Activated naive CD4-positive, alpha-beta T cell treated with anti-CD3 and anti-CD28 coated beads for 36 hours (primary cell): ENCODE measurements at regions not wholly inside any gene's neighbourhood (a gene's known extent, or its start where the extent isn't known, plus 50 kb on each side); places are given as distances from the start of the nearest gene placed in this dataset.

Experiments used
- CTCF ChIA-PET: fragments of 350-600 bp; sonication (Branson Sonifier 250); formaldehyde crosslinking; loops from one replicate; lab custom pipeline; 2021; ENCODE audit warnings: antibody characterized with exemption; lab: Charles Lee
- DNase-seq: peaks from one replicate; pipeline ENCODE4 v3.0.0-alpha.2; 2020
- H3K27ac Mint-ChIP-seq: one replicate; pipeline ENCODE4 v1.8.0; 2021; ENCODE audit warnings: mild to moderate bottlenecking, mixed read lengths
- H3K27me3 Mint-ChIP-seq: one replicate; pipeline ENCODE4 v1.8.0; 2021; ENCODE audit warnings: low read depth, mixed read lengths
- H3K36me3 Mint-ChIP-seq: one replicate; pipeline ENCODE4 v1.8.0; 2021; ENCODE audit warnings: low read depth, mixed read lengths
- H3K4me1 Mint-ChIP-seq: one replicate; pipeline ENCODE4 v1.8.0; 2021; ENCODE audit warnings: low read depth, mixed read lengths
- H3K4me3 Mint-ChIP-seq: one replicate; pipeline ENCODE4 v1.8.0; 2021; ENCODE audit warnings: mild to moderate bottlenecking, moderate library complexity, mixed read lengths
- H3K9me3 Mint-ChIP-seq: one replicate; pipeline ENCODE4 v1.8.0; 2021; ENCODE audit warnings: mixed read lengths
- intact Hi-C: fragments of 100-400 bp; cut with micrococcal nuclease; formaldehyde crosslinking; loops from one replicate; pipeline ENCODE4 v1.15.1; 2023

DNA sequence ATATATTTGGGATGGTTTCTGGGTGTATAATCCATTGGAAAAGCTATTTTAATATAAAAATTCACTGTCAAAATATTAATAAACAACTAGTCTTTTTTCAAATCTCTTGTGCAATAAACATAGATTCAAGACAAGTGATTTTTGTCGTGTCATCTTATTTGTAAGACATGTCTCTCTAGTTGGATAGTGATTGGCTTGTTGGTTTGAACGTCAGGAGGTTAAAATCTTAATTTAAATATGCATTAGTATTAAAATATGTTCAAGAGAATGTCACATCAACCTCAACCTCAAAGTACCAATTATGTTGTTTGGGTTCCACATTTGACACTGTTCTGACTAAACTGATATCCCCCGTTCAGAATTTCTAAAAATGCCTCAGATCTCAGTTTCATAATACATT, 287.6 kb downstream of the CASP12 start:
- Mint-ChIP-seq H3K27me3 (no peaks in the 10 kb centered on the region), H3K36me3 (no peaks in the 10 kb centered on the region), H3K27ac (no peak overlapping the region), H3K4me1 (peaks cover 13% of the 10 kb centered on the region), H3K4me3 (no peak overlapping the region), H3K9me3 (no peaks in the 10 kb centered on the region)
- DNase-seq = no peak
- CTCF ChIA-PET = interaction anchor here (0.7 to 1.5 kb wide), 4 partner anchors 9 to 1252 kb away, joined by 3 to 4 read pairs (median 4); no protein-coding TSS in a partner anchor
- intact Hi-C loops = no loop called here

DNA sequence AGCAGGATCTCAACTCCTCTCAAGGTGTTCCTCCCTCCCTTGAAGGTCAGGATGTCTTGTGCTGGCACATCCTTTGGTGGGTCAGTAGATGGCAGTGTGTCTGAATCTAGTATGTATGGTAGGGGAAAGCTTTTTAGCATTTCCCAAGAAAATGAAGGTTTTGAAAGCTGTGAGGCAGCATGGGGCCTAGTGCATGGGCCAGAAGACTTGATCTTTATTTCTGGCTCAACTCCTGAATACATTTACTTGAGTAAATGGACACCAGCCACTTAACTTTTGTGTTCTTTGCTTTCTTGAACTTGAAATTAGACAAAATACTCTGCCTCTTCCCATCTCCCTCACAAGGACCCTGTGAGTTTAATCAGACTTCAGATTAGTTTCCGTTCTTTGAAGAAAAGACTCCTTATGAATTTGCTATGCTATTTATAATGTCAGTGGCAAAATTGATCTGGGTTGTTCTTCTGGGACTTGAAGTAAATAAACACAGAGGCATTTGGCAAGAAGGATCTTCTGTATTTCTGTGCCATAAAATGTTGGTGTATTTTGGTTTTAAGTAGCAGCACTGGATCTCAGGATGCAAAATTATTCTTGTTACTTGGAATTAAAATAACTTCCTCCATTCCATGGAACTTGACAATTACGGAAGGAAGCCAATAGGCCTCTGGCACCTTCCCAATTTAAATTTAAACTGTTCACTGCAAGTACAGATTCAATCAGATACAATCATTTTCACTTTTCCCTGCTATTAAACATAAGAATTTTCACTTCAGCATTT, 288.8 kb downstream of the CASP12 start:
- no peaks in the 10 kb centered on the region for H3K36me3 Mint-ChIP-seq
- no peak overlapping the region for H3K27ac Mint-ChIP-seq
- no peaks in the 10 kb centered on the region for H3K9me3 Mint-ChIP-seq
- DNase-seq = peak; percentile 35
- no peak overlapping the region for H3K4me3 Mint-ChIP-seq
- intact Hi-C loops = loop anchor here (1.0 to 5.0 kb wide), 5 partner anchors 96 to 1253 kb away; no protein-coding TSS in a partner anchor
- H3K4me1 Mint-ChIP-seq = peaks cover 13% of the 10 kb centered on the region
- H3K27me3 Mint-ChIP-seq = no peaks in the 10 kb centered on the region
- CTCF ChIA-PET = interaction anchor here (0.7 to 1.5 kb wide), 9 partner anchors 10 to 1253 kb away, joined by 3 to 4 read pairs (median 4); no protein-coding TSS in a partner anchor

DNA sequence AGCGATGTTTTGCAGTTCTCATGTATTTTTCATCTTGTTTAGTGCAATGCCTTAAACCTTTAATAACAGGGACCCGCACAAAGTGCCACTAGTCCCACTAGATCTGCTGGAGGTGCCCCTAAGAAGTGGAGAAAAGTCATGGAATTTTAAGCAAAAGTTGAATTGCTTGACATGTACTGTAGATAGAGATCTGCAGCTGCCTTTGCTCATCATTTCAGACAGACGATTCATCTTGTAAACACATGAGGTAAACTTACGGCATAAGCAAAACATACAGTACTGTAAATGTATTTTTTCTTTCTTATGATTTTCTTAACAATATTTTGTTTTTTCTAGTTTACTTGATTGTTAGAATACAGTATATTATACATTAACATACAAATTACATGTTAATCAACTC, 295.6 kb downstream of the CASP12 start:
- Mint-ChIP-seq H3K27ac (no peak overlapping the region), H3K36me3 (no peaks in the 10 kb centered on the region), H3K9me3 (peaks cover 9% of the 10 kb centered on the region), H3K27me3 (no peaks in the 10 kb centered on the region), H3K4me1 (no peaks in the 10 kb centered on the region), H3K4me3 (no peak overlapping the region)
- CTCF ChIA-PET = interaction anchor here (0.7 kb wide), 1 partner anchor 12 kb away, joined by 3 read pairs; no protein-coding TSS in a partner anchor
- intact Hi-C loops = no loop called here
- DNase-seq = no peak

DNA sequence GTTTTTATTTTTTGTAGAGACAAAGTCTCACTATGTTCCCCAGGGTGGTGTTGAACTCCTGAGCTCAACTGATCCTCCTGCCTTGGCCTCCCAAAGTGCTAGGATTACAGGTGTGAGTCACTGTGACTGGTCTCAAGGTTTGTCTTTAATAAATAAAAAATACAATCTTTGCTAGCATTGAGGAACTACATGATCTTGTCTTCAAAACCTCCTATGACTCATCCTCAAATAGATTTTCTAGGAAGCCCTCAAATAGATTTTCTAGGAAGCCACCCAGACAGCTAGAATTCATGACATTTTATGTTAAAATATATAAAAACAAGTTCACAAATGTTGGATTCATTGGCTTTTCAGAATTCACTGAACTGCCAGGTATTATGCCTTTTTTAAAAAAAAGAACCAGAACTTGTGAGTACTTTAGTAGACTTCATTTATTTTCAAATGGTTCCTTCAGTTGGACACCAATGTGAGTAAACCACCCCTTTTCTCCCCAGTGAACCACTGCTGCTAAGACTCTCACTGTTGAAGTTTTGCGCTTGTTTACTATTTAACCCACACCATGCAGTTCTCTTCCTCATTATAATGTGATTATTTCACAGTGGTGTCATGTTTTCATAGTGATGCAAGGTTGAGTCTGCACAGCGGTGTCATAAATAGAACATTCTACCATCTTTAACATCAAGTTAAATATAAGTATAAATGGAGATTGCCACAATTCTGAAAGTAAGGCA, 303.9 kb downstream of the CASP12 start:
- CTCF ChIA-PET = no interaction called here
- Mint-ChIP-seq H3K4me3 (no peak overlapping the region), H3K9me3 (no peaks in the 10 kb centered on the region), H3K27me3 (peaks cover 6% of the 10 kb centered on the region), H3K4me1 (no peaks in the 10 kb centered on the region), H3K27ac (no peak overlapping the region), H3K36me3 (no peaks in the 10 kb centered on the region)
- no peak for DNase-seq
- intact Hi-C loops = no loop called here

DNA sequence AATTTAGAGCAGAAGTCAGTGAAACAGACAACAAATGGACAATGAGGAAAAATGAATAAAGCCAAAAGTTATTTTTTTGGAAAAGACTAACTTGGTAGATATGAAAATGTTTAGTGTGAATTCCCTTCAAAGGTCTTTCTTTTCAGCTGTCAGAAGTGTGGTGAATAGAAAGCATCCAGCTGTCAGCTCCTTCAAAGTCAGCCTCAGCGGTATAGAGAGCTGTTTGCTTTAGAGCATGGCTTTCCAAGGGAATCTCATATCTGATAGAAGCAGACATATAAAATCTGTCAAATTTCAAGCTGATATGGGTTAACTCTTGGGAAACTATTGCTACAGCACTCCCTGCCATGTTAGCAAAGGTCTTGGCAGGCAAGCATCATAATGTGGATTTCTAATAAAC, 309.3 kb downstream of the CASP12 start:
- CTCF ChIA-PET = no interaction called here
- no peak for DNase-seq
- peaks cover 2% of the 10 kb centered on the region for H3K27me3 Mint-ChIP-seq
- H3K9me3 Mint-ChIP-seq = no peaks in the 10 kb centered on the region
- H3K36me3 Mint-ChIP-seq = no peaks in the 10 kb centered on the region
- no peaks in the 10 kb centered on the region for H3K4me1 Mint-ChIP-seq
- no peak overlapping the region for H3K4me3 Mint-ChIP-seq
- intact Hi-C loops = no loop called here
- H3K27ac Mint-ChIP-seq = no peak overlapping the region

DNA sequence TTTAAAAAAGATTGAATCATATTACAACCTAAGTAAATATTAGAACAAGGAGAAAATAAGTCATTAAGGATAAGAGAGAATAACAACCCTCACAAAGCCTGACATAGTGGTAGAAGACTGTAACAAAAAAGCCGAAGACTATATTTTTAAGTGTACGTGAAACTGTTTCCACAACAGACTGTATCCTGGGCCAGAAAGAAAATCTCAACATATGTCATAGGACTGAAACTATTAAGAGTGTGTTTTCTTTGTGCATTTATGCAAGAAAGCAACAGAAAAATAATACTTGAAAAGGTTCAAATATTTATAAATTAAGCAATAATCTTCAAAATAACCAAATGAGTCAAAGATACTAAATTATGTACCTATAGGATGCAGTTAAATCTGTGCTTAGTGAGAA, 309.8 kb downstream of the CASP12 start:
- no peak for DNase-seq
- intact Hi-C loops = no loop called here
- H3K36me3 Mint-ChIP-seq = no peaks in the 10 kb centered on the region
- no peaks in the 10 kb centered on the region for H3K9me3 Mint-ChIP-seq
- CTCF ChIA-PET = no interaction called here
- H3K27me3 Mint-ChIP-seq = peaks cover 3% of the 10 kb centered on the region
- H3K27ac Mint-ChIP-seq = no peak overlapping the region
- H3K4me1 Mint-ChIP-seq = no peaks in the 10 kb centered on the region
- no peak overlapping the region for H3K4me3 Mint-ChIP-seq

DNA sequence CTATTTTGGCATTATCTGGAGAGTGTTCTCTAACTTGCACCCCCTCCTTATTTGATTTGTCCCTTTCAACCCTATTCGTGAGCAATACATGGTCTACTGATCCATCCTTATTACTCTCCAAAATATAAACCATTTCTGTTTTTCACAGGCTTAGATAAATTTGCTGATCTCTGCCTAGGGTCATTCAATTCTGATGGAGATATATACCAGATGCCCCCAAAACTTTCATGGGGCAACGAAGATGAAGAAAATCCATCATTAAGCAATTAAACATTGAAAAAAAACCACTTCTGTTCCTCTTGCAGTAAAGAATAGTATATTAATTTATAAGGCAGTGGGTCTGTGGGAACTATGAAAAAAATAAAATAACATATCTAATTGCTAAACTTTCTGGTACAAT, 313.4 kb downstream of the CASP12 start:
- H3K27me3 Mint-ChIP-seq = peaks cover 4% of the 10 kb centered on the region
- H3K4me3 Mint-ChIP-seq = no peak overlapping the region
- H3K4me1 Mint-ChIP-seq = no peaks in the 10 kb centered on the region
- intact Hi-C loops = no loop called here
- CTCF ChIA-PET = no interaction called here
- DNase-seq = no peak
- H3K27ac Mint-ChIP-seq = no peak overlapping the region
- H3K9me3 Mint-ChIP-seq = no peaks in the 10 kb centered on the region
- no peaks in the 10 kb centered on the region for H3K36me3 Mint-ChIP-seq

DNA sequence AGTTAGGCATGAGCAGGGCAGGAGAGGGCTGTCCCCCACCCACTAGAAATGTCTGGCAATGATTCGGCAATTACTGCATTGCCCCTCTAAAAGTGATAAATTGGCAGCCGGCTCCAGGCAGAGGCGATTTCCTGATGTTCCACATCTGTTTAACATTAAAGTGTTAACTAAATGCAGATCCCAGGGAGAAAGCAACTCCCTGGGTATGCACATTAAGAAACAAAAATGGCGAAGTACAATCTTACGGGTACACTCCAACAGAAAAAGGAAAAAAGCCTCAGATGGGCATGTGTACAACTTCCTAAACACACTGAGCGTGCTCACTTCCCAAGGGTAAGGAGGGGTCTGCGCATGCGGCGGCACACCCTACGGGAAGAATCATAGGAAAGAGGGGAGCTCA, 314.4 kb downstream of the CASP12 start:
- H3K36me3 Mint-ChIP-seq = no peaks in the 10 kb centered on the region
- CTCF ChIA-PET = no interaction called here
- no peak overlapping the region for H3K4me3 Mint-ChIP-seq
- H3K4me1 Mint-ChIP-seq = no peaks in the 10 kb centered on the region
- no peaks in the 10 kb centered on the region for H3K9me3 Mint-ChIP-seq
- H3K27me3 Mint-ChIP-seq = peaks cover 4% of the 10 kb centered on the region
- H3K27ac Mint-ChIP-seq = no peak overlapping the region
- no peak for DNase-seq
- intact Hi-C loops = no loop called here

DNA sequence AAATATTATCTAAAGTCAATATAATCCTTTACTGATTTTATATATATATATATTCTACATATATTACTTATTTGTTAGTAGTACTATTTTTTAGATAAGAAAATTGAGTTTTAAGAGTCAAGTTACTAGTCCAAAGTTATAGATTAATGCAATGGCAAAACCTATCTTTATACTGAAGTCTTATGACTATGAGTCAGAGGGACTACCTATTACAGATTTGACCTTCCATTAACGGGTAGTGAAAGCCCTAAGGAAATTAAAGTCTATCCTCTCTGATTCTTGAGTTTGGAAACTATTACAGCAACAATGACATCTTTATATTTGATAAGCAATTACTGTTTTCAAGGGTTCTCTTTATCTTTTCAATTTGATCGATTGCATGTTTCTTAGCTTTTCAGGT, 315.8 kb downstream of the CASP12 start:
- Mint-ChIP-seq H3K4me1 (no peaks in the 10 kb centered on the region), H3K27ac (no peak overlapping the region), H3K4me3 (no peak overlapping the region), H3K9me3 (no peaks in the 10 kb centered on the region), H3K36me3 (no peaks in the 10 kb centered on the region), H3K27me3 (peaks cover 4% of the 10 kb centered on the region)
- no peak for DNase-seq
- CTCF ChIA-PET = no interaction called here
- intact Hi-C loops = no loop called here

DNA sequence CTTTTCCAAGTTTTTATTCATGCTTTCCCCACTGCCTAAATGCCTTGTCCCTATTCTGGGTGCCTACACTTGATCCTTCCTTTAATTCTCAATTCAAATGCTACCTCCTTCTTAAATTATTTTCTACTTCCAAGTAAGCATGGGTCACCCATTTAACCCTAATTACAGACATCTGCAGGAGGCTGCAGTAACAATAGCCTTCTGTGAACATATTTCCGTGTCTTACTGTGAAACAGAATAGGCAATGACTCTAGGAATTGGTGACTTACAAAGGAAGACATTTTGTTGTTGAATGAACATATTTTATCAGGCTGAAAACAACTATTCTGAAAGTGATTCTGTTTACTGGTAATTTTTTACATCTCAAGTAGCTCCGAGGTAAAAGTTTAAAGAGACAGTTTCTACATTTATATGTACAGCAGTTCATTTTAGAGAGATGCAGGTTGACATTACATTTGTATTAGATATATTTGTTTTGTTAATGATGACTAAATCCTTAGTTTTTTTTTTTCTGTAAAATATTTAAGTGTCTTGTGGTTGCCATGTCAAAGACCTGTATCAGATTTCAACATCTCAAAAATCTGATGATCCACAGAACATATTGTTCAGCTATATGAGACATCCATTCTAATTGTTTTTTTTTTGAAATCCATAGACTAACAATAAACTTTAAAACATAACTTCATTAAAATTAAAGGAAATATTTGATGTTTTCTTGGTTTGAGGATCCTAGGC, 316.8 kb downstream of the CASP12 start:
- Mint-ChIP-seq H3K27me3 (peaks cover 4% of the 10 kb centered on the region), H3K4me1 (no peaks in the 10 kb centered on the region), H3K27ac (no peak overlapping the region), H3K36me3 (no peaks in the 10 kb centered on the region), H3K4me3 (no peak overlapping the region), H3K9me3 (no peaks in the 10 kb centered on the region)
- CTCF ChIA-PET = no interaction called here
- intact Hi-C loops = no loop called here
- DNase-seq = no peak

DNA sequence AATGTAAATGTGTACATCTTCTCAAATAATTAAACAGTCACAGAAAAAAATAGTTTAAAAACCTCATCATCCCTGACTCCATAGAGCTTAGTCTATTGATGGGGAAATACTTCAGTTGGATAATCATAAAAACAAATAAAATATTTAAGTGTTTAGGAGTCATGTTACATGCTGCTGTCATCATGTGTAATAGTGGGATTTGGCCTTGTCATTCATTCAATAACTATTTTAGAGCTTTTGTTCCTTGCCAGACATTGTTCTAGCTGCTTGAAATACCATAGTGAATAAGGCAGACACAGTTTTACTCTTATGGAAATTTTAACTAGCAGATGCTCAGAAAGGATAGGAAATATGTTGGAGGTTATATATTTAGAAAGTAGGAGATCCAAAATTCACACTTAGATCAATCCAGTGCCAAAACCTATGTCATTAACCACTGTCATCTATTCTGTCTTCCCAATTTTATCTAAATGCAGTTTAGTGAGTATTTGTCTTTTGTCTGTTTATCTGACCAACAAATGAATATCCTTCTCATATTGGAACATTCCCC, 324.7 kb downstream of the CASP12 start:
- Mint-ChIP-seq H3K36me3 (no peaks in the 10 kb centered on the region), H3K4me1 (no peaks in the 10 kb centered on the region), H3K27ac (no peak overlapping the region), H3K9me3 (no peaks in the 10 kb centered on the region), H3K4me3 (no peak overlapping the region), H3K27me3 (no peaks in the 10 kb centered on the region)
- DNase-seq = no peak
- CTCF ChIA-PET = no interaction called here
- intact Hi-C loops = no loop called here

DNA sequence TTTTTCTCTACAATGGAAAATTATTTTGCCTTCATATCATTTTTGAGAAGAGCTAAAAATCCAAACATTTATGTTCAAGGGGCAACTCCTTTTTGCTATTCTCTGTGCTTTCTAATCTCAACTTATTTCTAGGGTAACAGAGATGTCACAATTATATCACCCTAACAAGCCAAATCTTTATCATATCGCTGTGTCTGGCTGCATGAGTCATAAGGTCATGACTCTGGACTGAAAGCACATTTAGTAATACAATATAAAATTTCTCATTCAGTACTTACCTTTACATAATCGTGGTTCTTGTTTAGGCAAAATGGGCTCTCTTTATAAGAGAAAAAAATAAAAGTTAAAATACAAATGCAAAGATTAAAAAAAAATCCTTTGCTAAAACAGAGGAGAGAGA, 326.0 kb downstream of the CASP12 start:
- no peak overlapping the region for H3K27ac Mint-ChIP-seq
- H3K9me3 Mint-ChIP-seq = no peaks in the 10 kb centered on the region
- no peaks in the 10 kb centered on the region for H3K4me1 Mint-ChIP-seq
- CTCF ChIA-PET = no interaction called here
- no peaks in the 10 kb centered on the region for H3K36me3 Mint-ChIP-seq
- no peaks in the 10 kb centered on the region for H3K27me3 Mint-ChIP-seq
- no peak for DNase-seq
- no peak overlapping the region for H3K4me3 Mint-ChIP-seq
- intact Hi-C loops = no loop called here
